Fibroblast of the aortic adventitia (primary cell): ENCODE measurements at regions not wholly inside any gene's neighbourhood (a gene's known extent, or its start where the extent isn't known, plus 50 kb on each side); places are given as distances from the start of the nearest gene placed in this dataset.

Source experiments
- DNase-seq: peaks from one replicate; pipeline ENCODE4 v3.0.0-alpha.2; 2010; ENCODE audit warnings: low read depth
- H3K4me3 ChIP-seq: 2 replicates; pipeline ENCODE4 v1.5.1; 2011; ENCODE audit warnings: low read depth, mild to moderate bottlenecking, control low read depth, low read length, moderate library complexity
- CTCF ChIP-seq: IDR thresholded peaks from 2 replicates; pipeline ENCODE4 v1.5.1; 2011; ENCODE audit warnings: mild to moderate bottlenecking, low read length, control low read depth, inconsistent platforms; ENCODE audit not compliant: insufficient read depth

- no peak for DNase-seq
- H3K4me3 ChIP-seq, result no peak overlapping the region
- no peak for TF ChIP-seq CTCF
These were observed 148.0 kb upstream of the FOXN3 start for GRCh38 chr14:89564989-89565388.

- no peak overlapping the region for H3K4me3 ChIP-seq
- TF ChIP-seq CTCF, result no peak
- DNase-seq, result peak; percentile 50
These were observed 147.4 kb upstream of the FOXN3 start for GRCh38 chr14:89564286-89564957.

- H3K4me3 ChIP-seq, result no peak overlapping the region
- DNase-seq, result no peak
- no peak for TF ChIP-seq CTCF
These were observed 146.4 kb upstream of the FOXN3 start for GRCh38 chr14:89563471-89563870.

GRCh38 chr14:89551955-89552354 lies 134.9 kb upstream of the FOXN3 start:
- H3K4me3 ChIP-seq, result no peak overlapping the region
- TF ChIP-seq CTCF, result no peak
- DNase-seq, result no peak

- TF ChIP-seq CTCF, result no peak
- H3K4me3 ChIP-seq, result no peak overlapping the region
- no peak for DNase-seq
These were observed 134.4 kb upstream of the FOXN3 start for GRCh38 chr14:89551432-89551831.

- TF ChIP-seq CTCF, result no peak
- H3K4me3 ChIP-seq, result no peak overlapping the region
- no peak for DNase-seq
These were observed 133.8 kb upstream of the FOXN3 start for GRCh38 chr14:89550821-89551220.
